HepG2 (cell line): ENCODE measurements at regions not wholly inside any gene's neighbourhood (a gene's known extent, or its start where the extent isn't known, plus 50 kb on each side); places are given as distances from the start of the nearest gene placed in this dataset.

ENCODE experiments used
- ATAC-seq: fragments of 200-7000 bp; cut with Tn5 transposase; 3 replicates; pipeline ENCODE4 v1.9.1; 2020; ENCODE audit warnings: mild to moderate bottlenecking, moderate library complexity
- BruUV-seq: library from RNA; stranded (reverse); fragments of 400-500 nt; replicated peaks from 2 replicates; lab custom pipeline; 2021; lab: Mats Ljungman, UMichigan
- CTCF ChIA-PET: fragments of 300-600 bp; formaldehyde crosslinking; extraction: SDS; loops from one replicate; lab custom pipeline; 2021; ENCODE audit warnings: low total read pairs, inconsistent platforms, low intra/inter-chr PET ratio; lab: Yijun Ruan, JAX
- POLR2A ChIA-PET: fragments of 350-600 bp; sonication (Branson Sonifier 250); formaldehyde crosslinking; loops from one replicate; lab custom pipeline; 2020; ENCODE audit warnings: antibody characterized with exemption, inconsistent platforms; lab: Yijun Ruan, JAX
- DNase-seq: peaks from one replicate; pipeline ENCODE4 v3.0.0-alpha.2; 2015; ENCODE audit warnings: low spot score
- FAIRE-seq: peaks from 3 replicates; lab custom pipeline; 2011; peaks lifted over from hg19 to GRCh38; lab: Jason Lieb, UNC
- H2AFZ ChIP-seq: one replicate; pipeline ENCODE4 v1.6.1; 2011; ENCODE audit warnings: low read length, inconsistent platforms
- H3K27ac ChIP-seq: fragments of 300-600 bp; 3 replicates; pipeline ENCODE4 v1.8.0; 2011; ENCODE audit warnings: mixed run types, mild to moderate bottlenecking, mixed read lengths, low read length, inconsistent platforms; ENCODE audit not compliant: insufficient read depth; ENCODE audit errors: extremely low read length
- H3K27me3 ChIP-seq, 2 experiments: fragments of 200-600 bp in 1 of 2; 2 replicates in 1 of 2; 3 replicates in 1 of 2; pipeline versions ENCODE4 v1.6.0 to v1.8.0; 2011; ENCODE audit warnings: low read length in 2 of 2, mild to moderate bottlenecking in 2 of 2, moderate library complexity in 2 of 2, inconsistent platforms in 1 of 2; ENCODE audit not compliant: insufficient read depth in 2 of 2, control insufficient read depth in 1 of 2
- H3K36me3 ChIP-seq, 2 experiments: fragments of 200-600 bp in 1 of 2; replicated peaks in 1 of 2; 2 replicates in 1 of 2; 3 replicates in 1 of 2; pipeline versions ENCODE4 v1.5.1 to v1.8.0; 2011; ENCODE audit warnings: low read length in 2 of 2, inconsistent platforms in 1 of 2; ENCODE audit not compliant: insufficient read depth in 2 of 2, control insufficient read depth in 1 of 2
- H3K4me1 ChIP-seq: 2 replicates; pipeline ENCODE4 v1.5.1; 2012; ENCODE audit warnings: low read length, inconsistent platforms; ENCODE audit not compliant: insufficient read depth
- H3K4me2 ChIP-seq: 2 replicates; pipeline ENCODE4 v1.6.0; 2011; ENCODE audit warnings: low read depth, low read length, inconsistent platforms
- H3K4me3 ChIP-seq, 3 experiments: fragments of 200-600 bp in 1 of 3; sonication (generic), shearing (Covaris generic) in 1 of 3; replicated peaks in 1 of 3; 2 replicates each; pipeline ENCODE4 v1.5.1; 2011 to 2016; ENCODE audit warnings: low read length in 3 of 3, inconsistent platforms in 2 of 3, low read depth in 2 of 3, mild to moderate bottlenecking in 2 of 3, control low read depth in 1 of 3, mixed read lengths in 1 of 3; ENCODE audit not compliant: insufficient read depth in 1 of 3
- H3K79me2 ChIP-seq: one replicate; pipeline ENCODE4 v1.6.1; 2011; ENCODE audit warnings: low read length, inconsistent platforms; ENCODE audit not compliant: insufficient read depth
- H3K9ac ChIP-seq: 2 replicates; pipeline ENCODE4 v1.6.0; 2011; ENCODE audit warnings: mild to moderate bottlenecking, low read depth, low read length, inconsistent platforms; ENCODE audit not compliant: insufficient read depth
- H3K9me3 ChIP-seq: 2 replicates; pipeline ENCODE4 v1.5.1; 2012; ENCODE audit warnings: mild to moderate bottlenecking, low read length
- H4K20me1 ChIP-seq: 2 replicates; pipeline ENCODE4 v1.6.0; 2011; ENCODE audit warnings: inconsistent platforms, mild to moderate bottlenecking, low read length, moderate library complexity; ENCODE audit not compliant: insufficient read depth
- DNMT1 ChIP-seq: sonication (generic); formaldehyde crosslinking; IDR thresholded peaks from 2 replicates; pipeline ENCODE4 v1.5.1; 2020; ENCODE audit warnings: mild to moderate bottlenecking, missing genetic modification reagents
- FOXC1 ChIP-seq: sonication (generic); formaldehyde crosslinking; IDR thresholded peaks from 2 replicates; pipeline ENCODE4 v1.8.0; 2022; ENCODE audit warnings: mild to moderate bottlenecking, missing genetic modification reagents, borderline replicate concordance
- KDM3A ChIP-seq: IDR thresholded peaks from 2 replicates; pipeline ENCODE4 v1.6.1; 2018; ENCODE audit warnings: low read depth, missing compliant biosample characterization
- KMT2A ChIP-seq: sonication (generic); formaldehyde crosslinking; IDR thresholded peaks from 2 replicates; pipeline ENCODE4 v1.4.0; 2020; ENCODE audit warnings: missing genetic modification reagents
- REPIN1 ChIP-seq: sonication (generic); formaldehyde crosslinking; IDR thresholded peaks from 2 replicates; pipeline ENCODE4 v1.8.0; 2022; ENCODE audit warnings: missing genetic modification reagents, low read depth, mild to moderate bottlenecking, borderline replicate concordance
- SALL2 ChIP-seq: sonication (generic); formaldehyde crosslinking; IDR thresholded peaks from 2 replicates; pipeline ENCODE4 v1.8.1; 2023; ENCODE audit warnings: mild to moderate bottlenecking, missing genetic modification reagents, inconsistent platforms
- TOE1 ChIP-seq: sonication (generic); formaldehyde crosslinking; IDR thresholded peaks from 2 replicates; pipeline ENCODE4 v1.4.0; 2020; ENCODE audit warnings: mild to moderate bottlenecking, missing genetic modification reagents
- ZNF282 ChIP-seq: fragments of 450-650 bp; IDR thresholded peaks from 2 replicates; pipeline ENCODE4 v1.6.1; 2018; ENCODE audit not compliant: partially characterized antibody
- ZNF512 ChIP-seq: sonication (generic); formaldehyde crosslinking; IDR thresholded peaks from 2 replicates; pipeline ENCODE4 v1.4.0; 2020; ENCODE audit warnings: mild to moderate bottlenecking, missing genetic modification reagents
- ZNF530 ChIP-seq: sonication (generic); formaldehyde crosslinking; IDR thresholded peaks from 2 replicates; pipeline ENCODE4 v1.5.0; 2020; ENCODE audit warnings: low read depth, mild to moderate bottlenecking, missing genetic modification reagents
- WGBS: methylation state at CpG from one replicate; pipeline ENCODE4 v1.1.6; 2017; ENCODE audit warnings: low lambda C conversion rate; 5-methylcytosine and 5-hydroxymethylcytosine counted together
- in situ Hi-C: cut with HindIII; loops from 2 replicates; pipeline ENCODE4 v1.10.0; 2017; ENCODE audit warnings: low pct_unique_long_range_greater_than_20kb; ENCODE audit not compliant: extremely low pct_ligation_motif_present
- intact Hi-C: fragments of 100-400 bp; cut with micrococcal nuclease; formaldehyde crosslinking; loops from one replicate; pipeline ENCODE4 v1.10.0; 2022; ENCODE audit not compliant: unreplicated experiment
- TF ChIP-seq, protein P1 (sequence below): sonication (generic); formaldehyde crosslinking; IDR thresholded peaks from 2 replicates; pipeline ENCODE4 v1.8.0; 2022; ENCODE audit warnings: mild to moderate bottlenecking, missing genetic modification reagents, moderate library complexity
- TF ChIP-seq, protein P2 (sequence below): sonication (generic); formaldehyde crosslinking; conservative IDR thresholded peaks from 2 replicates; pipeline ENCODE4 v1.5.0; 2020; ENCODE audit warnings: missing genetic modification reagents

DNA sequence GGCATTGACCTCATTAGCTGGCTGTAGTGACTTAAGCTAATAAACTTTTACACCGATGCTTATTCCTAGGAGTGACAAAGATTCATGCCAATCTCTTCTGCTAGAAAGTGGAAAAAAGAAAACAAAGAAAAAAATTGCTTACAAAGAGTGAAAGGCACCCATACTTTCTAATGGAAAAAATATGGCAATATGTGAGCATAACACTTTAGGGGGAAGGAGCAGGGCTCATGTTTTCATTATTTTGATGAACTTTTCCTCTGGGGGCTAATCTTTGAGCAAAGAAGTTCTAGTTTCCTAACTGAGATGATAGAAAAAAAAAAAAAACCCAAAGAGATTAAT lies 94.8 kb upstream of the THRB start:
- no peak for TF ChIP-seq REPIN1 (CRISPR knock-in tag)
- TF ChIP-seq TOE1 (CRISPR knock-in tag) = no peak
- TF ChIP-seq SALL2 (CRISPR knock-in tag) = no peak
- CTCF ChIA-PET = no interaction called here
- peaks cover 5% of the 10 kb centered on the region; the same call in 1 of the 2 replicates for H3K4me1 ChIP-seq
- 73% methylated on average over 1 of the region's 1 CpG for WGBS
- no peaks in the 10 kb centered on the region for H3K27me3 ChIP-seq
- no peak for FAIRE-seq
- no peak overlapping the region for H3K27ac ChIP-seq
- intact Hi-C loops = loop anchor here (10.0 kb wide), 1 partner anchor 595 kb away; no protein-coding TSS in a partner anchor
- POLR2A ChIA-PET = no interaction called here
- no peak overlapping the region for H3K9ac ChIP-seq
- in situ Hi-C loops = no loop called here
- H4K20me1 ChIP-seq = no peaks in the 10 kb centered on the region
- H3K9me3 ChIP-seq = no peaks in the 10 kb centered on the region
- H3K4me3 ChIP-seq = no peak overlapping the region
- DNase-seq = no peak
- no peaks in the 10 kb centered on the region for H3K79me2 ChIP-seq
- no TSS peak for BruUV-seq
- no peak overlapping the region for H3K4me2 ChIP-seq
- H3K36me3 ChIP-seq = no peaks in the 10 kb centered on the region
- no peak overlapping the region for H2AFZ ChIP-seq
- ATAC-seq = no peak

DNA sequence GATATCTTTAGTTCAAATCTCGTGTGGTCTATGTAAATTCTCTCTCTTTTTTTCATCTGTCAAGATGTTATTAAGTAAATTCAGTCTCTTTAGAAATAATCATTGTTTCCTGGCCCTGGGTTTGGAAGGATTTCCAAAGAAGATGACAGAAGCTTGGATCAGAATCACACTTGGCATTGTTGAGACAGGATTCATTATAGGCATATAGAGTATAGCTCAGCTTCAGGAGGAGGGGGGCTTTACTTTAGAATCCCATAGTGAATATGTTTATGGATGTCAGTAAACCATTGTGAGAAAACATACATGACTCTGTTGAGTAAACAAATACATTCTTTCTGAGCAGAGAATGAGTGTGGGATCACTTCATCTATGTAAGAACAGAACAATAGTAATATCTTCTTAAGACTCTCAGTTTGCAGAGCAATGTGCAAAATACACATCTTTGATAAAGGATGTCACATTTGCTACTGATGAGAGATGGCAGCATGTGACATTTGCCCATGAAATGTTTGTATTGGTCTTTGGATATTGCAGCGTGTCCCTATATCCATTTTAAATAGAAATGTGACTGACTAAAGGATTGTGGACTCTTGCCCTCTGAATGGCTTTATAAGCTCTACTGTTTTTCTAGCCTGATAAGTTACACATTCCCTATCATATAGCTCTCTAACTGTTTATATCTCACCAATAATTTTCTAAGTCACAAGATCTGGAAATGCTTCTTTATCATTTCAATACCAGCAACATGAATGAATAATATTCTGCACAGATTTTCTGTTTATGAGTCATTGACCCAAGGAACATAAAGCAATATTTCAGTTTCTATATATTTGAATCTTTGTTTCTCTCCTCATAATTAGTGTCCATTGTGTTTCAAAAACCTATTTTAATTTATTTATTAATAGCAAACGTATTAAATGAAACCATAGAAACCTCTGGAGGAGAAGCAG lies 95.6 kb upstream of the THRB start:
- H3K79me2 ChIP-seq = no peaks in the 10 kb centered on the region
- CTCF ChIA-PET = no interaction called here
- POLR2A ChIA-PET = no interaction called here
- intact Hi-C loops = loop anchor here (10.0 kb wide), 1 partner anchor 595 kb away; no protein-coding TSS in a partner anchor
- no peaks in the 10 kb centered on the region for H3K27me3 ChIP-seq
- H3K36me3 ChIP-seq = no peaks in the 10 kb centered on the region
- TF ChIP-seq ZNF530 = no peak
- TF ChIP-seq, protein P1, sequence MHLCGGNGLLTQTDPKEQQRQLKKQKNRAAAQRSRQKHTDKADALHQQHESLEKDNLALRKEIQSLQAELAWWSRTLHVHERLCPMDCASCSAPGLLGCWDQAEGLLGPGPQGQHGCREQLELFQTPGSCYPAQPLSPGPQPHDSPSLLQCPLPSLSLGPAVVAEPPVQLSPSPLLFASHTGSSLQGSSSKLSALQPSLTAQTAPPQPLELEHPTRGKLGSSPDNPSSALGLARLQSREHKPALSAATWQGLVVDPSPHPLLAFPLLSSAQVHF (CRISPR knock-in tag) = no peak
- no peak for TF ChIP-seq FOXC1
- no peak for TF ChIP-seq DNMT1
- TF ChIP-seq ZNF282 = no peak
- TF ChIP-seq KDM3A (CRISPR knock-in tag) = no peak
- TF ChIP-seq KMT2A (CRISPR knock-in tag) = no peak
- TF ChIP-seq, protein P2, sequence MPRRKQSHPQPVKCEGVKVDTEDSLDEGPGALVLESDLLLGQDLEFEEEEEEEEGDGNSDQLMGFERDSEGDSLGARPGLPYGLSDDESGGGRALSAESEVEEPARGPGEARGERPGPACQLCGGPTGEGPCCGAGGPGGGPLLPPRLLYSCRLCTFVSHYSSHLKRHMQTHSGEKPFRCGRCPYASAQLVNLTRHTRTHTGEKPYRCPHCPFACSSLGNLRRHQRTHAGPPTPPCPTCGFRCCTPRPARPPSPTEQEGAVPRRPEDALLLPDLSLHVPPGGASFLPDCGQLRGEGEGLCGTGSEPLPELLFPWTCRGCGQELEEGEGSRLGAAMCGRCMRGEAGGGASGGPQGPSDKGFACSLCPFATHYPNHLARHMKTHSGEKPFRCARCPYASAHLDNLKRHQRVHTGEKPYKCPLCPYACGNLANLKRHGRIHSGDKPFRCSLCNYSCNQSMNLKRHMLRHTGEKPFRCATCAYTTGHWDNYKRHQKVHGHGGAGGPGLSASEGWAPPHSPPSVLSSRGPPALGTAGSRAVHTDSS (CRISPR knock-in tag) = no peak
- no peak for TF ChIP-seq ZNF512 (CRISPR knock-in tag)
- H3K4me3 ChIP-seq = no peak overlapping the region
- in situ Hi-C loops = no loop called here
- H3K9ac ChIP-seq = no peak overlapping the region
- ATAC-seq (no peak), DNase-seq (no peak), FAIRE-seq (no peak)
- no TSS peak for BruUV-seq
- no peak overlapping the region for H2AFZ ChIP-seq
- WGBS = 2% methylated on average over 3 of the region's 3 CpGs
- no peaks in the 10 kb centered on the region for H4K20me1 ChIP-seq
- peaks cover 5% of the 10 kb centered on the region; the same call in 1 of the 2 replicates for H3K4me1 ChIP-seq
- no peak overlapping the region for H3K4me2 ChIP-seq
- no peaks in the 10 kb centered on the region for H3K9me3 ChIP-seq
- H3K27ac ChIP-seq = no peak overlapping the region
